Karpas-422 (cell line): ENCODE measurements at regions not wholly inside any gene's neighbourhood (a gene's known extent, or its start where the extent isn't known, plus 50 kb on each side); places are given as distances from the start of the nearest gene placed in this dataset.

Experiments used
- DNase-seq: peaks from one replicate; pipeline ENCODE4 v3.0.0-alpha.2; 2015
- H2AFZ ChIP-seq: fragments of 200-600 bp; sonication (generic); 2 replicates; pipeline ENCODE4 v1.6.1; 2014; ENCODE audit warnings: antibody characterized with exemption, low read length, mixed read lengths
- H3K27ac ChIP-seq: fragments of 200-600 bp; sonication (generic); 2 replicates; pipeline ENCODE4 v1.5.1; 2014; ENCODE audit warnings: mild to moderate bottlenecking, low read length, moderate library complexity
- H3K27me3 ChIP-seq: fragments of 200-600 bp; sonication (generic); 2 replicates; pipeline ENCODE4 v1.6.1; 2014; ENCODE audit warnings: low read length, mixed read lengths
- H3K36me3 ChIP-seq: fragments of 200-600 bp; sonication (generic); 2 replicates; pipeline ENCODE4 v1.6.1; 2014; ENCODE audit warnings: low read length, mixed read lengths; ENCODE audit not compliant: insufficient read depth
- H3K4me1 ChIP-seq: fragments of 200-600 bp; sonication (generic); 2 replicates; pipeline ENCODE4 v1.6.1; 2014; ENCODE audit warnings: mild to moderate bottlenecking, low read length, mixed read lengths
- H3K4me2 ChIP-seq: fragments of 200-600 bp; sonication (generic); 2 replicates; pipeline ENCODE4 v1.6.1; 2014; ENCODE audit warnings: low read length, low read depth, mild to moderate bottlenecking; ENCODE audit not compliant: poor library complexity, severe bottlenecking
- H3K4me3 ChIP-seq: fragments of 200-600 bp; sonication (generic); 2 replicates; pipeline ENCODE4 v1.5.1; 2014; ENCODE audit warnings: mild to moderate bottlenecking, antibody characterized with exemption, low read length, mixed read lengths
- H3K79me2 ChIP-seq: fragments of 200-600 bp; sonication (generic); 2 replicates; pipeline ENCODE4 v1.6.1; 2014; ENCODE audit warnings: mild to moderate bottlenecking, low read length, mixed read lengths
- H3K9ac ChIP-seq: fragments of 200-600 bp; sonication (generic); 2 replicates; pipeline ENCODE4 v1.6.0; 2014; ENCODE audit warnings: low read length
- H3K9me2 ChIP-seq: fragments of 200-600 bp; sonication (generic), shearing (Covaris generic); replicated peaks from 2 replicates; pipeline ENCODE4 v1.6.0; 2014; ENCODE audit warnings: mild to moderate bottlenecking, low read length, moderate library complexity; ENCODE audit not compliant: insufficient read depth
- H3K9me3 ChIP-seq: fragments of 300-700, 200-600 bp; sonication (generic); 2 replicates; pipeline ENCODE4 v1.6.1; 2014; ENCODE audit warnings: low read length, mixed read lengths
- H4K20me1 ChIP-seq: fragments of 200-600 bp; sonication (generic); 2 replicates; pipeline ENCODE4 v1.6.1; 2014; ENCODE audit warnings: mild to moderate bottlenecking, antibody characterized with exemption, low read length, low read depth; ENCODE audit not compliant: insufficient read depth

DNA sequence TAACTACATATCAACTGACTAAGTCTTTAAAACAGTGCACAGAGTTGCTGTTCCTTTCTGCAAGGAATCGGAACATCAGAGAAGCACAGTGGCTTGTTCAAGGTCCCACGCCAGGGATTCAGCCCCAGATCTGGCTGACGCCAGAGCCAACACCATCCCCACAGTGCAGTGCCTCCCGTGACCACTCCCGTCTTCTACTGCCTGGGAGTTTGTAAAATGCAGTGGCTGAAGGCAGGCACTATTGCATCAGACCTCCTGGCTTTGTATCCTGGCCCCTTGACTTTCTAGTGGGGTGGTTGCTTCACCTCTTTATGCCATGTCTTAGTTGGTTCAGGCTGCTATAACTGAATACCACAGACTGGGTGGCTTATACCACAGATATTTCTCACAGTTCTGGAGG is 131.0 kb downstream of the NSG2 start:
- Histone ChIP-seq H3K4me1 (no peaks in the 10 kb centered on the region), H3K36me3 (no peaks in the 10 kb centered on the region), H4K20me1 (no peaks in the 10 kb centered on the region)

DNA sequence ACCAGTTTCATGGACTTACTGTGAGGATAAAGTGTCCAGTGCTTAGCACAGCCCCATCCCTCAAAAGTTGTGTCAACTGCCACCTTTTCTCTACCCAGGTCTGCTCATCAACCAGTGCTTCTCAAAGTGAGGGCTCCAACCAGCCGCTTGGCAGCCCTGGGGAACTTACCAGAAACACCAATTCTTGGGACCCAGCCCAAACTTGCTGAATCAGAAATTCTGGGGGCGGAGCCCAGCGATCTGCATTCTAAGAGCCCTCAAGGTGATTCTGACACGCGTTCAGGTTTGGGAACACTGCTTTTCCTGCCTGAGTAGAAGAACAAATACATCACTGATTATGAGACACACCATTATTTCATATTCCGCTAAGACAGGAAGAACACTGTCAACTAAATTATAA is 132.0 kb downstream of the NSG2 start:
- Histone ChIP-seq H2AFZ (no peak overlapping the region), H3K4me1 (no peaks in the 10 kb centered on the region), H3K9ac (no peak overlapping the region), H3K9me2 (no peaks in the 10 kb centered on the region), H3K9me3 (no peaks in the 10 kb centered on the region), H3K36me3 (no peaks in the 10 kb centered on the region), H4K20me1 (no peaks in the 10 kb centered on the region), H3K79me2 (no peaks in the 10 kb centered on the region), H3K27ac (no peak overlapping the region), H3K4me3 (no peak overlapping the region), H3K27me3 (no peaks in the 10 kb centered on the region), H3K4me2 (no peak overlapping the region)
- DNase-seq = no peak

More for the DNA sequence above, 131.0 kb downstream of the NSG2 start:
- H3K9me3 ChIP-seq = no peaks in the 10 kb centered on the region
- H3K9ac ChIP-seq = no peak overlapping the region
- no peak overlapping the region for H3K4me2 ChIP-seq
- H3K9me2 ChIP-seq = no peaks in the 10 kb centered on the region
- DNase-seq = no peak
- no peaks in the 10 kb centered on the region for H3K79me2 ChIP-seq
- H3K4me3 ChIP-seq = no peak overlapping the region
- H2AFZ ChIP-seq = no peak overlapping the region
- H3K27ac ChIP-seq = no peak overlapping the region
- H3K27me3 ChIP-seq = no peaks in the 10 kb centered on the region

DNA sequence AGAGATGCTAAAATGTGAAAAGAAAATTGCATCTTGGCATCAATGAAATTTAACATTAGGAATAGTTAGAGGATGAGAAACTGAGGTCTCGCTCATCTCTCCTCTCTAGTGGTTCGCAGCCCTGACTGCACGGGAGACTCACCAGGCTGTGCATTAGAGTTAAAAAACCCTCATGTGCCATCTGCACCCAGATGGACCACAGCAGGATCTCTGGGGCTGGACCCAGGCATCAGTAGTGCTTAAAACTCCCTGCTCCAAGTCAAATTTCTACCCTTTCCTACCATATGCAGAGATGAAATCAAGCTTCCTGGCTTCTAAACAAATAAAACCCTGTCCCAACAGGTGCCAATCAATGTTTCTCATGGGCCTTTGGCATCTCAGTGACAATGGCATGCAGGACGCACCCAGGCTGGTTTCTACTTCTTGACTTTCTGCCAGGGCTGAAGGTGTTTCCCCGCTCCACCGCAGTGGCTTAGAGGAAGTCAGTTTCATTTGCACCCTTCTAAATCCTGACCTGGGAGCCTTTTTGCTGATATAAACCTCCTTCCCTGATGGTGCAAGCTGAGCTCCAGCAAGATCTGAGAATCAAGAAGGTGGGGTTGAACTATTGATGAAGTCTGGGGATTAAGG is 132.6 kb downstream of the NSG2 start:
- no peak overlapping the region for H3K4me3 ChIP-seq
- H3K9me2 ChIP-seq = no peaks in the 10 kb centered on the region
- H3K9ac ChIP-seq = no peak overlapping the region
- no peaks in the 10 kb centered on the region for H3K27me3 ChIP-seq
- no peak overlapping the region for H3K27ac ChIP-seq
- no peak for DNase-seq
- H3K9me3 ChIP-seq = no peaks in the 10 kb centered on the region
- no peaks in the 10 kb centered on the region for H3K36me3 ChIP-seq
- no peaks in the 10 kb centered on the region for H3K4me1 ChIP-seq
- H3K4me2 ChIP-seq = no peak overlapping the region
- no peak overlapping the region for H2AFZ ChIP-seq
- no peaks in the 10 kb centered on the region for H4K20me1 ChIP-seq
- no peaks in the 10 kb centered on the region for H3K79me2 ChIP-seq

DNA sequence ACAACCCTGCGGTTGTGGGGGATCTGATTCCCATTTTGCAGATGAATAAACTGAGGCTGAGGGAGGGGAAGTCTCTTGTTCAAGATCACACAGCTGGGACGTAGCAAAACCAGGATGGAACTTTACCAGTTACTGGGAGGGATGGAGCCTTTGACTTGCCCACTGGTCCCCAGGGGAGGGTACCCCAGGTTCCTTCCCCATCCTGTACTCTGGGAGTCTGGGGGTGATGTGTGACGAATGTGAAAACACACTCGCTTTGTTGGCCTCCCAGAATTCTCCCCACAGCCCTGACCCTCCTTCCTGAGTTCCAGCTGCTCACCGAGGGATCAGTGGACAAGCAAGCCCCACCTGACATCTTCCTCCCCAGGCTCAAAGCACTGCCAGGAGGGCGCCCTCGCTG is 135.1 kb downstream of the NSG2 start:
- H3K4me2 ChIP-seq = no peak overlapping the region
- no peaks in the 10 kb centered on the region for H3K9me2 ChIP-seq
- no peak overlapping the region for H3K9ac ChIP-seq
- no peaks in the 10 kb centered on the region for H3K9me3 ChIP-seq
- H3K27ac ChIP-seq = no peak overlapping the region
- no peak overlapping the region for H3K4me3 ChIP-seq
- no peaks in the 10 kb centered on the region for H4K20me1 ChIP-seq
- H3K79me2 ChIP-seq = no peaks in the 10 kb centered on the region
- H3K27me3 ChIP-seq = no peaks in the 10 kb centered on the region
- no peaks in the 10 kb centered on the region for H3K36me3 ChIP-seq
- DNase-seq = no peak
- no peaks in the 10 kb centered on the region for H3K4me1 ChIP-seq
- H2AFZ ChIP-seq = no peak overlapping the region

DNA sequence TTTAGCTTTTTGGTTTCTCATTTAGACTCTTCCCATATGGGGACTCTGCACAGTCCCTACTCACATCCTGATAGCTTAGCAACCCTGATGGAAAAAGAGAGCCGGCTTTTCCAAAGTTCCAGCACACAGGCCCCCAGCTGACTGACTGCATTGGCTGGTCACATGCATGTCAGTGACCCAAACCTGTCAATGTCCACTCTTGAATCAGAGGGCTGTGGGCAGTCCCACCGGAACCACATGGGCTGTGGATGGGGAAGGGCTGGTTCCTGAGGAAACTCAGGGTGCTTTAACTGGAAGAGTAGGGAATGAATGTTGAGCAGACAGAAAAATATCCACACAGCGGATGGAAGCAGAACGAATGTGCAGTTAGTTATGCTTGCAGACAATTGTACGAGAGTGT is 136.6 kb downstream of the NSG2 start:
- Histone ChIP-seq H3K9me3 (no peaks in the 10 kb centered on the region), H3K9me2 (no peaks in the 10 kb centered on the region), H3K27me3 (no peaks in the 10 kb centered on the region), H3K27ac (no peak overlapping the region), H2AFZ (no peak overlapping the region), H3K9ac (no peak overlapping the region), H4K20me1 (no peaks in the 10 kb centered on the region), H3K4me3 (no peak overlapping the region), H3K4me1 (no peaks in the 10 kb centered on the region), H3K4me2 (no peak overlapping the region), H3K79me2 (no peaks in the 10 kb centered on the region), H3K36me3 (no peaks in the 10 kb centered on the region)
- DNase-seq = no peak

DNA sequence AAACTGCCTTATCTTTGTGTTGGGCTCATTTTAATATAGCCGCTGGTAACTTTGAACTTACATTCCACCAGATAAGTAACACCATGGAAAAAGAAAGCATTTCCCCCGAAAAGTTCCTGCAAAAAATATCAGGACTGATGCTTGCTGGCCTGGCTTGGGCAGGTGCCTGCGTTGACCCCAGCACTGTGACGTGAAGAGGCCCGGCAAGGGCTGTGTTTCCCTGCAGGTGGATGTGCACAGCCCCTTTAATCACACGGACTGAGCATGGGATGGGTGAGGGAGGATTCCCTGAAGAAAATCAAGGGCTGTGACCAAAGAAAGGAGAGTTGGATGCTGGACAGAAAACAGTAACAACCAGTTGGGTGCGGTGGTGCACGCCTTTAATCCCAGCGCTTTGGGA is 138.2 kb downstream of the NSG2 start:
- no peaks in the 10 kb centered on the region for H4K20me1 ChIP-seq
- no peak for DNase-seq
- no peak overlapping the region for H3K9ac ChIP-seq
- no peak overlapping the region for H2AFZ ChIP-seq
- H3K9me2 ChIP-seq = no peaks in the 10 kb centered on the region
- H3K4me3 ChIP-seq = no peak overlapping the region
- no peaks in the 10 kb centered on the region for H3K4me1 ChIP-seq
- H3K36me3 ChIP-seq = no peaks in the 10 kb centered on the region
- no peaks in the 10 kb centered on the region for H3K79me2 ChIP-seq
- H3K27ac ChIP-seq = no peak overlapping the region
- no peaks in the 10 kb centered on the region for H3K27me3 ChIP-seq
- no peaks in the 10 kb centered on the region for H3K9me3 ChIP-seq
- no peak overlapping the region for H3K4me2 ChIP-seq

DNA sequence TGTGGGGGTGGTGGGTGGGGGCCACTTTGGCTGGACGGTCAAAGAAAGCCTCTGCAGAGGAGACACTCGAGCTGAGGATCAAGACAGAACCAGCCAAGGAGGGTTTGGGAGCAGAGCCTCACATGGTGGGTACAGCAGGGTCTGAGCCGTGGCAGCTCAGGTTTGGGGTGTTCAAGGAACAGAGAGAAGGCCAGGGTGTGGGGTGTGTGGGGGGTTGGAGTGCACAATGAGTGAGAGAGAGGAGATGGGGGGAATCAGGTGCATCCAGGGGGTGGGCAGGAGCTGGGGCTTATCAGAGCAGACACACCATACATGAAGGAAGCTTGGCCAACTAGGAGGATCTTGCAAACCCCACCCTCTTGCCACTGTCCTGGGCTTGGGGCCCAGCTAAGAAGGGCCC is 140.0 kb downstream of the NSG2 start:
- Histone ChIP-seq H2AFZ (no peak overlapping the region), H3K9me3 (no peaks in the 10 kb centered on the region), H3K9me2 (no peaks in the 10 kb centered on the region), H3K27me3 (no peaks in the 10 kb centered on the region), H3K4me3 (no peak overlapping the region), H3K4me1 (no peaks in the 10 kb centered on the region), H3K79me2 (no peaks in the 10 kb centered on the region), H3K9ac (no peak overlapping the region), H3K27ac (no peak overlapping the region), H3K4me2 (no peak overlapping the region), H3K36me3 (no peaks in the 10 kb centered on the region), H4K20me1 (no peaks in the 10 kb centered on the region)
- DNase-seq = no peak

DNA sequence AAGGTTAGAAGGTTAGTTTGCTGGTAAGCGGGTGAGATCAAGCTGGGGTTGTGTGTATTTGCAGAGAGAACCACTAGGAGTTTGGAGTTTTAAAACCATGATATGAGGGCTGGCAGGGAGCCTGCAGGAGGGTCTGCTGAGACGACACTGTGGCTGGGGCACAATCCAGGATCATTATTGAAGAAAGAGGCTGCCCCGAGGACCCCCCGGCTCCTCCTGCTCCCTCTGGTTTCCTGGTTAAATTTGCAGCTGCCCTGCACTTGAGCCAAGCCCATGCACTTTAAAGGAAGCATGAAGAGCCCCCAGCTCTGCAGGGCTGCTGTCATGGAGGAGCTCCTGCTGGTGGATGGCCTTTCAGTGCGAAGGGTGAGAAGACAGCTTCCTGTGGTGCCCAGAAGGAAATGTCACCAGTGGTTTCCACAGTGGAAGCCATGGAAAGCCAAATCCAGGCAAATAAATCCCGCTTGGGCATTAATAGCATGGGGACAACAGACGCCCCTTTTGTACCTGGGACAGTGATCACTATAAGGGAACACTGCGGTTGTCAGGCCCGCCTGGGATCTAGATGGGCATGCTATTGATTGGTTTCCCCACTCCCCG is 140.7 kb downstream of the NSG2 start:
- Histone ChIP-seq H3K36me3 (no peaks in the 10 kb centered on the region), H3K9ac (no peak overlapping the region), H3K4me1 (no peaks in the 10 kb centered on the region), H3K9me3 (no peaks in the 10 kb centered on the region), H2AFZ (no peak overlapping the region), H3K4me3 (no peak overlapping the region), H3K4me2 (no peak overlapping the region), H3K79me2 (no peaks in the 10 kb centered on the region), H3K27ac (no peak overlapping the region), H3K9me2 (no peaks in the 10 kb centered on the region), H4K20me1 (no peaks in the 10 kb centered on the region), H3K27me3 (no peaks in the 10 kb centered on the region)
- no peak for DNase-seq
